Endothelial cell of umbilical vein (primary cell): ENCODE measurements at regions not wholly inside any gene's neighbourhood (a gene's known extent, or its start where the extent isn't known, plus 50 kb on each side); places are given as distances from the start of the nearest gene placed in this dataset.

Source experiments
- BruUV-seq: library from RNA; stranded (reverse); fragments of 400-500 nt; replicated peaks from 2 replicates; lab custom pipeline; 2021; lab: Mats Ljungman, UMichigan
- CTCF ChIA-PET: fragments of 300-600, 350-600 bp; sonication (Branson Sonifier 250); formaldehyde crosslinking; loops from one replicate; lab custom pipeline; 2021; ENCODE audit warnings: antibody characterized with exemption, inconsistent platforms; lab: Charles Lee
- POLR2A ChIA-PET: fragments of 300-600, 350-600 bp; sonication (Branson Sonifier 250); formaldehyde crosslinking; loops from one replicate; lab custom pipeline; 2021; ENCODE audit warnings: antibody characterized with exemption, inconsistent platforms; lab: Charles Lee
- DNase-seq: peaks from one replicate; pipeline ENCODE4 v3.0.0-alpha.2; 2011; ENCODE audit warnings: low read depth, low spot score
- FAIRE-seq: peaks from 2 replicates; lab custom pipeline; 2011; peaks lifted over from hg19 to GRCh38; lab: Jason Lieb, UNC
- H2AFZ ChIP-seq: 2 replicates; pipeline ENCODE4 v1.6.0; 2012; ENCODE audit warnings: low read depth, low read length, control low read depth, inconsistent platforms
- H3K27ac ChIP-seq: 2 replicates; pipeline ENCODE4 v1.5.1; 2011; ENCODE audit warnings: low read depth, mild to moderate bottlenecking, control low read depth, low read length, moderate library complexity; ENCODE audit not compliant: insufficient read depth
- H3K27me3 ChIP-seq, 2 experiments: 2 replicates each; pipeline versions ENCODE4 v1.6.0 to v1.6.1; 2011; ENCODE audit warnings: low read length in 2 of 2, mixed read lengths in 1 of 2; ENCODE audit not compliant: control insufficient read depth in 2 of 2, insufficient read depth in 2 of 2
- H3K36me3 ChIP-seq, 2 experiments: 2 replicates in 1 of 2; 3 replicates in 1 of 2; pipeline ENCODE4 v1.5.1; 2011; ENCODE audit warnings: low read length in 2 of 2, mild to moderate bottlenecking in 1 of 2, moderate library complexity in 1 of 2; ENCODE audit not compliant: control insufficient read depth in 2 of 2, insufficient read depth in 2 of 2; ENCODE audit errors: extremely low read depth in 1 of 2
- H3K4me1 ChIP-seq: 3 replicates; pipeline ENCODE4 v1.5.1; 2011; ENCODE audit warnings: mild to moderate bottlenecking, low read length; ENCODE audit not compliant: control insufficient read depth, insufficient read depth; ENCODE audit errors: extremely low read depth
- H3K4me2 ChIP-seq: 2 replicates; pipeline ENCODE4 v1.6.1; 2011; ENCODE audit warnings: low read length, control low read depth, mixed read lengths; ENCODE audit not compliant: insufficient read depth
- H3K4me3 ChIP-seq, 3 experiments: fragments of 200-600 bp in 1 of 3; sonication (generic), shearing (Covaris generic) in 1 of 3; replicated peaks in 1 of 3; 2 replicates each; pipeline ENCODE4 v1.5.1; 2011 to 2016; ENCODE audit warnings: control low read depth in 3 of 3, low read length in 3 of 3, mild to moderate bottlenecking in 2 of 3, inconsistent platforms in 1 of 3, low read depth in 1 of 3, moderate library complexity in 1 of 3; ENCODE audit not compliant: insufficient read depth in 1 of 3
- H3K79me2 ChIP-seq: 2 replicates; pipeline ENCODE4 v1.6.0; 2012; ENCODE audit warnings: low read length, inconsistent platforms; ENCODE audit not compliant: control insufficient read depth, insufficient read depth
- H3K9ac ChIP-seq: replicated peaks from 2 replicates; pipeline ENCODE3; 2011; ENCODE audit warnings: low read length, control low read depth; ENCODE audit not compliant: insufficient read depth; ENCODE audit errors: extremely low read depth
- H3K9me1 ChIP-seq: replicated peaks from 3 replicates; pipeline ENCODE4 v1.6.0; 2011; ENCODE audit warnings: mild to moderate bottlenecking, low read length; ENCODE audit not compliant: control insufficient read depth, insufficient read depth; ENCODE audit errors: extremely low read depth
- H3K9me3 ChIP-seq: replicated peaks from 2 replicates; pipeline ENCODE4 v1.5.1; 2012; ENCODE audit warnings: low read length, inconsistent platforms; ENCODE audit not compliant: control insufficient read depth, insufficient read depth
- H4K20me1 ChIP-seq: replicated peaks from 2 replicates; pipeline ENCODE3; 2011; ENCODE audit warnings: mild to moderate bottlenecking, low read length; ENCODE audit not compliant: control insufficient read depth, insufficient read depth; ENCODE audit errors: extremely low read depth
- EZH2 ChIP-seq: IDR thresholded peaks from 2 replicates; pipeline ENCODE4 v1.6.1; 2012; ENCODE audit warnings: borderline replicate concordance, low read depth, mild to moderate bottlenecking, moderate library complexity, low read length, inconsistent platforms; ENCODE audit not compliant: severe bottlenecking
- FOS ChIP-seq: IDR thresholded peaks from 2 replicates; pipeline ENCODE4 v1.6.1; 2011; ENCODE audit warnings: mild to moderate bottlenecking, low read length, moderate library complexity, borderline replicate concordance; ENCODE audit not compliant: insufficient read depth
- GATA2 ChIP-seq: IDR thresholded peaks from 2 replicates; pipeline ENCODE4 v1.7.0; 2011; ENCODE audit warnings: low read depth, mild to moderate bottlenecking, moderate library complexity, mixed read lengths, low read length; ENCODE audit not compliant: insufficient read length, insufficient read depth
- JUN ChIP-seq: IDR thresholded peaks from 2 replicates; pipeline ENCODE4 v1.6.1; 2011; ENCODE audit warnings: borderline replicate concordance, low read depth; ENCODE audit not compliant: insufficient read length, insufficient read depth
- MAX ChIP-seq: IDR thresholded peaks from 2 replicates; pipeline ENCODE4 v1.6.1; 2011; ENCODE audit not compliant: insufficient read depth, insufficient read length
- MYC ChIP-seq: IDR thresholded peaks from one replicate; pipeline ENCODE4 v1.6.1; 2011; ENCODE audit warnings: mild to moderate bottlenecking, low read depth, low read length
- POLR2A ChIP-seq: IDR thresholded peaks from 2 replicates; pipeline ENCODE4 v1.6.1; 2012; ENCODE audit warnings: low read depth, mild to moderate bottlenecking, control low read depth, low read length
- POLR2AphosphoS5 ChIP-seq: IDR thresholded peaks from 2 replicates; pipeline ENCODE4 v1.6.1; 2012; ENCODE audit warnings: low read depth, mild to moderate bottlenecking, control low read depth, low read length, moderate library complexity; ENCODE audit not compliant: insufficient read depth
- dilution Hi-C: fragments of 300-500 bp; cut with MboI; formaldehyde crosslinking; loops from one replicate; pipeline ENCODE4 v1.15.0; 2019; ENCODE audit warnings: low sequenced_read_pairs; ENCODE audit not compliant: extremely low pct_ligation_motif_present
- intact Hi-C: fragments of 100-400 bp; cut with micrococcal nuclease; formaldehyde crosslinking; loops from one replicate; pipeline ENCODE4 v1.10.0; 2022
- TF ChIP-seq, protein P1 (sequence below), 2 donors: IDR thresholded peaks; 1 replicate in 1 of 2; 2 replicates in 1 of 2; pipeline ENCODE4 v1.5.1; 2011; ENCODE audit warnings: low read length in 2 of 2, mild to moderate bottlenecking in 2 of 2, moderate library complexity in 2 of 2, control low read depth in 1 of 2, inconsistent platforms in 1 of 2, low read depth in 1 of 2; ENCODE audit not compliant: insufficient read depth in 1 of 2; ENCODE audit errors: extremely low read depth in 1 of 2

- Histone ChIP-seq H3K27ac (no peak overlapping the region), H2AFZ (no peak overlapping the region), H3K4me2 (no peak overlapping the region), H3K9me1 (no peaks in the 10 kb centered on the region), H3K9ac (no peak overlapping the region), H3K36me3 (no peaks in the 10 kb centered on the region), H3K27me3 (no peaks in the 10 kb centered on the region), H3K4me1 (no peaks in the 10 kb centered on the region), H4K20me1 (no peaks in the 10 kb centered on the region), H3K4me3 (no peak overlapping the region), H3K9me3 (no peaks in the 10 kb centered on the region), H3K79me2 (no peaks in the 10 kb centered on the region)
- ChIA-PET CTCF (no interaction called here), POLR2A (no interaction called here)
- DNase-seq (no peak), FAIRE-seq (no peak)
- no TSS peak for BruUV-seq
- TF ChIP-seq GATA2 (no peak), FOS (no peak), POLR2AphosphoS5 (no peak), MYC (no peak), EZH2 (no peak)
- TF ChIP-seq, protein P1, sequence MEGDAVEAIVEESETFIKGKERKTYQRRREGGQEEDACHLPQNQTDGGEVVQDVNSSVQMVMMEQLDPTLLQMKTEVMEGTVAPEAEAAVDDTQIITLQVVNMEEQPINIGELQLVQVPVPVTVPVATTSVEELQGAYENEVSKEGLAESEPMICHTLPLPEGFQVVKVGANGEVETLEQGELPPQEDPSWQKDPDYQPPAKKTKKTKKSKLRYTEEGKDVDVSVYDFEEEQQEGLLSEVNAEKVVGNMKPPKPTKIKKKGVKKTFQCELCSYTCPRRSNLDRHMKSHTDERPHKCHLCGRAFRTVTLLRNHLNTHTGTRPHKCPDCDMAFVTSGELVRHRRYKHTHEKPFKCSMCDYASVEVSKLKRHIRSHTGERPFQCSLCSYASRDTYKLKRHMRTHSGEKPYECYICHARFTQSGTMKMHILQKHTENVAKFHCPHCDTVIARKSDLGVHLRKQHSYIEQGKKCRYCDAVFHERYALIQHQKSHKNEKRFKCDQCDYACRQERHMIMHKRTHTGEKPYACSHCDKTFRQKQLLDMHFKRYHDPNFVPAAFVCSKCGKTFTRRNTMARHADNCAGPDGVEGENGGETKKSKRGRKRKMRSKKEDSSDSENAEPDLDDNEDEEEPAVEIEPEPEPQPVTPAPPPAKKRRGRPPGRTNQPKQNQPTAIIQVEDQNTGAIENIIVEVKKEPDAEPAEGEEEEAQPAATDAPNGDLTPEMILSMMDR (IDR thresholded peaks at IDR 0.05; ENCODE audit: extremely low read depth in 1 of 2, insufficient read depth in 1 of 2, low read depth in 1 of 2, low read length in 2 of 2), result no peak
- intact Hi-C loops (no loop called here), dilution Hi-C loops (no loop called here)
These were observed 181.8 kb upstream of the RAG2 start for GRCh38 chr11:36779791-36780190.

GRCh38 chr11:36777311-36777710 lies 179.3 kb upstream of the RAG2 start:
- ChIA-PET POLR2A (no interaction called here), CTCF (no interaction called here)
- H3K79me2 ChIP-seq, result no peaks in the 10 kb centered on the region
- FAIRE-seq (no peak), DNase-seq (no peak)
- no peaks in the 10 kb centered on the region for H3K36me3 ChIP-seq
- H3K9me3 ChIP-seq, result no peaks in the 10 kb centered on the region
- TF ChIP-seq EZH2 (no peak), MYC (no peak), JUN (no peak), FOS (no peak), MAX (no peak), POLR2A (no peak), POLR2AphosphoS5 (no peak), GATA2 (no peak)
- TF ChIP-seq, protein P1 (IDR thresholded peaks at IDR 0.05; ENCODE audit: extremely low read depth in 1 of 2, insufficient read depth in 1 of 2, low read depth in 1 of 2, low read length in 2 of 2), result no peak
- H3K27ac ChIP-seq, result no peak overlapping the region
- no peaks in the 10 kb centered on the region for H3K9me1 ChIP-seq
- no peak overlapping the region for H3K9ac ChIP-seq
- H3K27me3 ChIP-seq, result no peaks in the 10 kb centered on the region
- H2AFZ ChIP-seq, result no peak overlapping the region
- no peak overlapping the region for H3K4me3 ChIP-seq
- BruUV-seq, result no TSS peak
- H4K20me1 ChIP-seq, result no peaks in the 10 kb centered on the region
- intact Hi-C loops (no loop called here), dilution Hi-C loops (no loop called here)
- H3K4me2 ChIP-seq, result no peak overlapping the region
- H3K4me1 ChIP-seq, result no peaks in the 10 kb centered on the region
